HL-60 (cell line): ENCODE measurements at regions not wholly inside any gene's neighbourhood (a gene's known extent, or its start where the extent isn't known, plus 50 kb on each side); places are given as distances from the start of the nearest gene placed in this dataset.

Experiments used
- DNase-seq, 2 experiments: peaks; one replicate each; pipeline ENCODE4 v3.0.0-alpha.2; 2010 to 2020; ENCODE audit warnings: low read depth in 1 of 2, low spot score in 1 of 2
- H3K27ac ChIP-seq: fragments of 250-450 bp; sonication (Bioruptor Pico); replicated peaks from 2 replicates; pipeline ENCODE4 v1.5.1; 2020; ENCODE audit warnings: mild to moderate bottlenecking, moderate library complexity
- H3K27me3 ChIP-seq: fragments of 250-450 bp; sonication (Bioruptor Pico); 2 replicates; pipeline ENCODE4 v1.5.1; 2021; ENCODE audit warnings: mild to moderate bottlenecking, moderate library complexity; ENCODE audit not compliant: insufficient read depth, poor library complexity, severe bottlenecking
- H3K4me3 ChIP-seq: replicated peaks from 2 replicates; pipeline ENCODE4 v1.5.1; 2011; ENCODE audit warnings: mild to moderate bottlenecking, control low read depth, low read length; ENCODE audit not compliant: insufficient read depth
- GABPA ChIP-seq: IDR thresholded peaks from 2 replicates; pipeline ENCODE4 v1.6.1; 2012; ENCODE audit warnings: low read depth
- POLR2AphosphoS5 ChIP-seq: IDR thresholded peaks from 2 replicates; pipeline ENCODE4 v1.6.1; 2012; ENCODE audit warnings: low read depth
- SPI1 ChIP-seq: IDR thresholded peaks from 2 replicates; pipeline ENCODE4 v1.6.1; 2012; ENCODE audit warnings: low read depth, mild to moderate bottlenecking, borderline replicate concordance
- TF ChIP-seq, protein P1 (sequence below): IDR thresholded peaks from 2 replicates; pipeline ENCODE4 v1.6.1; 2012; ENCODE audit warnings: low read depth; ENCODE audit not compliant: insufficient replicate concordance
- TF ChIP-seq, protein P2 (sequence below): IDR thresholded peaks from one replicate; pipeline ENCODE4 v1.5.1; 2011; ENCODE audit warnings: low read length, control low read depth, inconsistent platforms; ENCODE audit not compliant: insufficient read depth

DNA sequence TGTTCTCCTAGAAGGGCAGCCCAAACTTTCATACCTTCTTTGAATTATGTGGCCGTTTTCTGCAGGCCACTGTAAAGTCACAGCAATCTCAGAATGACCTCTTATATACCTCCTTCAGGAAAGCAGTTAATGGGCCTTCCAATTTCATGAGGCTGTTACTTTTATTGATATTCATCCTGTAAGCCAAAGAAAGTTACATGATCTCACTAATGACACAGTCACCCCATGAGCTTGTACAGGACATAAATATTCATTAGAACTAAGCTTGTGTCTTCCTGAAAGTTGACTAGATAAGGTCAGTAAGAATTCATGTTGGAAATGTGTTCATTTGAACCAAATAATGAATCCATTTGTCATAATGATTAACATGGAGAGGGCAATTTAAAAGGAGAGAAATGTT is 283.1 kb upstream of the NWD2 start:
- no peak for DNase-seq
- no peak overlapping the region for H3K27ac ChIP-seq
- TF ChIP-seq POLR2AphosphoS5: no peak
- TF ChIP-seq, protein P1, sequence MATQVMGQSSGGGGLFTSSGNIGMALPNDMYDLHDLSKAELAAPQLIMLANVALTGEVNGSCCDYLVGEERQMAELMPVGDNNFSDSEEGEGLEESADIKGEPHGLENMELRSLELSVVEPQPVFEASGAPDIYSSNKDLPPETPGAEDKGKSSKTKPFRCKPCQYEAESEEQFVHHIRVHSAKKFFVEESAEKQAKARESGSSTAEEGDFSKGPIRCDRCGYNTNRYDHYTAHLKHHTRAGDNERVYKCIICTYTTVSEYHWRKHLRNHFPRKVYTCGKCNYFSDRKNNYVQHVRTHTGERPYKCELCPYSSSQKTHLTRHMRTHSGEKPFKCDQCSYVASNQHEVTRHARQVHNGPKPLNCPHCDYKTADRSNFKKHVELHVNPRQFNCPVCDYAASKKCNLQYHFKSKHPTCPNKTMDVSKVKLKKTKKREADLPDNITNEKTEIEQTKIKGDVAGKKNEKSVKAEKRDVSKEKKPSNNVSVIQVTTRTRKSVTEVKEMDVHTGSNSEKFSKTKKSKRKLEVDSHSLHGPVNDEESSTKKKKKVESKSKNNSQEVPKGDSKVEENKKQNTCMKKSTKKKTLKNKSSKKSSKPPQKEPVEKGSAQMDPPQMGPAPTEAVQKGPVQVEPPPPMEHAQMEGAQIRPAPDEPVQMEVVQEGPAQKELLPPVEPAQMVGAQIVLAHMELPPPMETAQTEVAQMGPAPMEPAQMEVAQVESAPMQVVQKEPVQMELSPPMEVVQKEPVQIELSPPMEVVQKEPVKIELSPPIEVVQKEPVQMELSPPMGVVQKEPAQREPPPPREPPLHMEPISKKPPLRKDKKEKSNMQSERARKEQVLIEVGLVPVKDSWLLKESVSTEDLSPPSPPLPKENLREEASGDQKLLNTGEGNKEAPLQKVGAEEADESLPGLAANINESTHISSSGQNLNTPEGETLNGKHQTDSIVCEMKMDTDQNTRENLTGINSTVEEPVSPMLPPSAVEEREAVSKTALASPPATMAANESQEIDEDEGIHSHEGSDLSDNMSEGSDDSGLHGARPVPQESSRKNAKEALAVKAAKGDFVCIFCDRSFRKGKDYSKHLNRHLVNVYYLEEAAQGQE: no peak
- no peak for TF ChIP-seq GABPA
- TF ChIP-seq, protein P2, sequence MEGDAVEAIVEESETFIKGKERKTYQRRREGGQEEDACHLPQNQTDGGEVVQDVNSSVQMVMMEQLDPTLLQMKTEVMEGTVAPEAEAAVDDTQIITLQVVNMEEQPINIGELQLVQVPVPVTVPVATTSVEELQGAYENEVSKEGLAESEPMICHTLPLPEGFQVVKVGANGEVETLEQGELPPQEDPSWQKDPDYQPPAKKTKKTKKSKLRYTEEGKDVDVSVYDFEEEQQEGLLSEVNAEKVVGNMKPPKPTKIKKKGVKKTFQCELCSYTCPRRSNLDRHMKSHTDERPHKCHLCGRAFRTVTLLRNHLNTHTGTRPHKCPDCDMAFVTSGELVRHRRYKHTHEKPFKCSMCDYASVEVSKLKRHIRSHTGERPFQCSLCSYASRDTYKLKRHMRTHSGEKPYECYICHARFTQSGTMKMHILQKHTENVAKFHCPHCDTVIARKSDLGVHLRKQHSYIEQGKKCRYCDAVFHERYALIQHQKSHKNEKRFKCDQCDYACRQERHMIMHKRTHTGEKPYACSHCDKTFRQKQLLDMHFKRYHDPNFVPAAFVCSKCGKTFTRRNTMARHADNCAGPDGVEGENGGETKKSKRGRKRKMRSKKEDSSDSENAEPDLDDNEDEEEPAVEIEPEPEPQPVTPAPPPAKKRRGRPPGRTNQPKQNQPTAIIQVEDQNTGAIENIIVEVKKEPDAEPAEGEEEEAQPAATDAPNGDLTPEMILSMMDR: no peak
- no peak for TF ChIP-seq SPI1
- H3K4me3 ChIP-seq: no peak overlapping the region
- no peaks in the 10 kb centered on the region for H3K27me3 ChIP-seq

DNA sequence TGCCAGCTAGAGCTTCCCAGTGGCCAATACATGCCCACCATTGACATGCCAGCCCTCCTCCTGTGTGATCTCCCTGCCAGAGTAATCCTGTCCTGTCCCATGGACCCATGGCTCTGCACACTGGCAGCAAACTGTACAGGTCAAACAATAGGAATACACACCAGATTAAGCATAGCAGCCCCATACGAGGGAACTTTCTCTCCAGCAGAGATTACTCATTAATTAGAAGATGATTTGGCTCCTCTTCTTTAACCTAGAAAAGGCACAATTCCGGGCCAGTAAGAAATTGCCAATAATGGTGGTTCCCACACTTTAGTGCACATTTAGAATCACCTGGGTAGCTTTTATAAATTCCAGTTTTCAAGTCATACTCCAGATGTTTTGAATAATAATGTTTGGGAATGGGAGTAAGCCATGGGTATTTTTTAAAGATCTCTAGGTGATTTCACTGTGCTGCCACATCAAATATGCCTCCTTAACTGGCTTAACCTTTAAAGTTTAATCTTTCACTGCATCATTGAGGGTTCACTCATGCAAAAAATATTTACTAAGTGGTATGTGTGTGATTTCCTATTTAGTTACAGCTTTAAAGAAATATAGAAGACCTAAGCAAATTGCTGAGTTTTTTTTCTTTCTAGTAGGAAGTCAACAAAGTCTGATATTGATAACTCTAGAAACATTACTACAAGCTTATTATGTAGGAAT is 277.6 kb upstream of the NWD2 start:
- no peak for DNase-seq
- H3K27me3 ChIP-seq: no peaks in the 10 kb centered on the region
- no peak for TF ChIP-seq POLR2AphosphoS5
- no peak for TF ChIP-seq SPI1
- TF ChIP-seq, protein P1: no peak
- TF ChIP-seq, protein P2: no peak
- no peak for TF ChIP-seq GABPA
- no peak overlapping the region for H3K4me3 ChIP-seq
- no peak overlapping the region for H3K27ac ChIP-seq

DNA sequence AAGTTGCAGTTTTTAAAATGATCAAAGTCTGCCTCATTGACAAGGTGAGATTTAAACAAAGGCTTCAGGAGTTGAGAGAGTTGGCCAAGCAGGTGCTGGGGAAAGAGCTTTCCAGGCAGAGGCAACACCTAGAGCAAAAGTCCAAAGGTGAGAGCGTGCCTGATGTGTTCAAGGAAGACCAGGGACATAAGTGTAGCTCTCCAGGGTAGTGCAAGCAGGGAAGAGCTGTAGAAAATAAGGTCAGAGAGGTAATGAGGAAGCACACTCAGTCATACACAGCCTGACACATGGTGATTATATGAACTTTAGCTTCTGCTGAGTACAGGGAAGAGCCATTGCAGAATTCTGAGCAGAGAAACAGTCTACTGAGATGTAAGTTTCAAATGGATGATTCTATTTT is 265.0 kb upstream of the NWD2 start:
- H3K27ac ChIP-seq: no peak overlapping the region
- DNase-seq: no peak
- no peak overlapping the region for H3K4me3 ChIP-seq
- no peaks in the 10 kb centered on the region for H3K27me3 ChIP-seq
- TF ChIP-seq GABPA: no peak
- TF ChIP-seq POLR2AphosphoS5: no peak
- no peak for TF ChIP-seq SPI1
- TF ChIP-seq, protein P2: no peak
- TF ChIP-seq, protein P1: no peak
